Stomach (tissue), 4 donors: ENCODE measurements at regions not wholly inside any gene's neighbourhood (a gene's known extent, or its start where the extent isn't known, plus 50 kb on each side); places are given as distances from the start of the nearest gene placed in this dataset.
"Not testable (repeated sequence)": the region's sequence is repeated elsewhere in the genome, so short reads cannot be mapped to it uniquely, and the experiment has no call there.

ENCODE experiments used
- POLR2AphosphoS5 ChIP-seq, 3 donors: sonication (generic); formaldehyde crosslinking; IDR thresholded peaks; one replicate each; pipeline ENCODE4 v1.6.1; 2016; ENCODE audit warnings: antibody characterized with exemption in 3 of 3
- TF ChIP-seq, protein P1 (sequence below), 7 experiments: fragments of 450-650 bp in 4 of 7; fragments of 200-600 bp in 3 of 7; sonication (generic) in 3 of 7; IDR thresholded peaks; one replicate each; pipeline ENCODE4 v1.5.1; 2016 to 2019; ENCODE audit warnings: antibody characterized with exemption in 7 of 7, control low read depth in 2 of 7, mild to moderate bottlenecking in 1 of 7

DNA sequence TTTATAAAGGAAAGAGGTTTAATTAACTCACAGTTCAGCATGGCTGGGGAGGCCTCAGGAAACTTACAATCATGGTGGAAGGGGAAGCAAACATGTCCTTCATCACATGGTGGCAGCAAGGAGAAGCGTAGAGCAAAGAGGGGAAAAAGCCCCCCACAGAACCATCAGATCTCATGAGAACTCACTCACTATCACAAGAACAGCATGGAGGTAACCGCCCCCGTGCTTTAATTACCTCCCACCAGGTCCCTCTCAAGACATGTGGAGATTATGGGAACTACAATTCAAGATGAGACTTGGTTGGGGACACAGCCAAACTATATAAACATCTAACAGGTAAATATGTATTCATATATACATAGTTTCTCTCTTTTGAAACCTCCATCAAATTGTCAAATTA lies 926.4 kb downstream of the NR2F1-AS1 start:
- TF ChIP-seq POLR2AphosphoS5 (IDR thresholded peaks at IDR 0.05): not testable (repeated sequence)
- TF ChIP-seq, protein P1, sequence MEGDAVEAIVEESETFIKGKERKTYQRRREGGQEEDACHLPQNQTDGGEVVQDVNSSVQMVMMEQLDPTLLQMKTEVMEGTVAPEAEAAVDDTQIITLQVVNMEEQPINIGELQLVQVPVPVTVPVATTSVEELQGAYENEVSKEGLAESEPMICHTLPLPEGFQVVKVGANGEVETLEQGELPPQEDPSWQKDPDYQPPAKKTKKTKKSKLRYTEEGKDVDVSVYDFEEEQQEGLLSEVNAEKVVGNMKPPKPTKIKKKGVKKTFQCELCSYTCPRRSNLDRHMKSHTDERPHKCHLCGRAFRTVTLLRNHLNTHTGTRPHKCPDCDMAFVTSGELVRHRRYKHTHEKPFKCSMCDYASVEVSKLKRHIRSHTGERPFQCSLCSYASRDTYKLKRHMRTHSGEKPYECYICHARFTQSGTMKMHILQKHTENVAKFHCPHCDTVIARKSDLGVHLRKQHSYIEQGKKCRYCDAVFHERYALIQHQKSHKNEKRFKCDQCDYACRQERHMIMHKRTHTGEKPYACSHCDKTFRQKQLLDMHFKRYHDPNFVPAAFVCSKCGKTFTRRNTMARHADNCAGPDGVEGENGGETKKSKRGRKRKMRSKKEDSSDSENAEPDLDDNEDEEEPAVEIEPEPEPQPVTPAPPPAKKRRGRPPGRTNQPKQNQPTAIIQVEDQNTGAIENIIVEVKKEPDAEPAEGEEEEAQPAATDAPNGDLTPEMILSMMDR (IDR thresholded peaks at IDR 0.05): not testable (repeated sequence)
